ENCODE measurements at regions not wholly inside any gene's neighbourhood (a gene's known extent, or its start where the extent isn't known, plus 50 kb on each side); places are given as distances from the start of the nearest gene placed in this dataset.

DNA sequence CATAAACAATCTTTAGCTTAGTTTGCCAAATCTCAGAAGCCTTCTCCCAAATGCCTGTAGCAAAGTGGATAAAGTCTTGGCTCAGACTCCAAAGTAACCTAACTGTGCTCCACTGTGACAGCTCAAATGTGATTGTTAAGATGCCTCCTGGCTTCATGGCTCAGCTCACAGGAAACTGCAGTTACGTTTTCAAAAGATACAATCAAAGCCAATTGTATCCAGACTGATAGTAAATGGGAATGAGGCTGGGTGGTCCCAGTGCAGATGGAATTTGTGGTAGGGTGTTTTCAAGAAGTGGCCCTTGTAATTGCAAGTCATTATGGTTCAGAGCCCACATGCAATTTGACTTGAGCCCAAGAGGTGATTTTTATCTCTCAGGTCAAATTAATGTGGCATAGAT is 151.2 kb upstream of the TAB2 start:
- H3K4me3 ChIP-seq (replicated peaks; ENCODE audit: low read depth, low read length) = no peak overlapping the region
- no peak for TF ChIP-seq CTCF (IDR thresholded peaks at IDR 0.05; ENCODE audit: low read depth, low read length, missing control alignments)
- DNase-seq (ENCODE audit: extremely low read depth, low read depth) = no peak

DNA sequence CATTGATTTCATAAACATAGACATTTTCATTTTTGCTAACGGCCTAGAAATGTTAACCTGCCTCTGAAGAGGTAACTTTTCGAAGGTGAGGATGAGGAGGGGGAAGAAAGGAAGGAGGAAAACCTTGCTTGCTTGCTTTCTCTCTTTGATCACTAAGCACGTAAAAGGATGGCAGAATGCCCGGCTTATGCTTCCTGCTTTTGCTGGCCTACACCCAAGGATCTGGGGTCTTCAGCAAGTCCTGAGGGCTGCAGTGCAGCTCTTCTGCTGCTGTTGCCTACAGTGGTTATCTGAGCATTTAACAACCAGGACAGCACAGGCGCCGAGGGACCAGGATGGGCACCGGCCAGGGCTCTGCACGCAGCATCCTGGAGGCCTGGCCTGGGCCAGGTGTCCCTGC is 150.8 kb upstream of the TAB2 start:
- TF ChIP-seq CTCF (IDR thresholded peaks at IDR 0.05; ENCODE audit: low read depth, low read length, missing control alignments) = no peak
- H3K4me3 ChIP-seq (replicated peaks; ENCODE audit: low read depth, low read length) = no peak overlapping the region
- DNase-seq (ENCODE audit: extremely low read depth, low read depth) = no peak

GRCh38 chr6:149168968-149169367 is 148.5 kb upstream of the TAB2 start:
- DNase-seq (ENCODE audit: extremely low read depth, low read depth) = no peak
- no peak for TF ChIP-seq CTCF (IDR thresholded peaks at IDR 0.05; ENCODE audit: low read depth, low read length, missing control alignments)
- no peak overlapping the region for H3K4me3 ChIP-seq (replicated peaks; ENCODE audit: low read depth, low read length)

- no peak for DNase-seq (ENCODE audit: extremely low read depth, low read depth)
- TF ChIP-seq CTCF (IDR thresholded peaks at IDR 0.05; ENCODE audit: low read depth, low read length, missing control alignments) = no peak
- no peak overlapping the region for H3K4me3 ChIP-seq (replicated peaks; ENCODE audit: low read depth, low read length)
These were observed 147.6 kb upstream of the TAB2 start for GRCh38 chr6:149169761-149170511.

DNA sequence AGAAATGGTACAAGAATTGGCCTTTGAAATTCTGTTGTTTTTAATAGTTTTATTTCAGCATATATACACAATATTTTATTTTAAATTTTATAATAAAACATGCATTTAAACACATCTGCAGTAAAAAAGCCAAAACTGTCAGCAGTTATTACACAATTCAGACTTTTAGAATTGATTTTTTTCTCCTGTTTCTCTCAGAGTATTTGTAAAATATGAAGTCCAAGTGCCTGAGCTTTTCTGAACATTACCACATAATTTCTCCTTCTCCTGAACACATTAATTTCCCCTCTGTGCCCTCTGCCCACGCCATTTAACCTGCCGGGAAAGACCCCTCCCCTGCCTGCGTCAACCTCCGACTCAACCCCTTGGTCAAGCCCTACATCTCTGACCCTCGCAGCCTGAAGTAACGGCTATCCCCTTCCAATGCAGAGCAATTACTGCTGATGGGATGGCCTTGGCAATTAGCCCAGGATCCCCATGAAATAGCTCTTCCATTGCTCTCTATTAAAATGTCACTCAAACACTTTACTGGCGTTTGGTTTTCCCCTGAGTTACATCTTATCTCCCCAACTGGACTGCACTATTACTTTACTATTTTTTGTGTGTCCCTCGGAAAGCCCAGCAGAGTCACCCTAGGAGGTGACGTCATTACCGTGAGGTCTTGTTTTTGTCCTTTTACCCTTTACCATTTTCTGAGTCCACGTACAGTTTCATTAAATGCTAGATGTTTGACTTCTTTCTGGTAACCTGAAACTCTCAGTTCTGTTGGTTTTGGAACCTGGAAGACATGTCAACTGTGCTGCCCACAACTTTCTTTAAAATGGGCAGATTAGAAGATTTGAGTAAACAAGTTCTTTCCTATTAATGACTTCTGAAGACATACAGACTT is 146.7 kb upstream of the TAB2 start:
- no peak overlapping the region for H3K4me3 ChIP-seq (replicated peaks; ENCODE audit: low read depth, low read length)
- no peak for TF ChIP-seq CTCF (IDR thresholded peaks at IDR 0.05; ENCODE audit: low read depth, low read length, missing control alignments)
- DNase-seq (ENCODE audit: extremely low read depth, low read depth) = no peak

- H3K4me3 ChIP-seq (replicated peaks; ENCODE audit: low read depth, low read length) = no peak overlapping the region
- DNase-seq (ENCODE audit: extremely low read depth, low read depth) = no peak
- TF ChIP-seq CTCF (IDR thresholded peaks at IDR 0.05; ENCODE audit: low read depth, low read length, missing control alignments) = no peak
These were observed 144.3 kb upstream of the TAB2 start for GRCh38 chr6:149173222-149173621.
